ENCODE measurements at regions not wholly inside any gene's neighbourhood (a gene's known extent, or its start where the extent isn't known, plus 50 kb on each side); places are given as distances from the start of the nearest gene placed in this dataset.
"Not testable (repeated sequence)": the region's sequence is repeated elsewhere in the genome, so short reads cannot be mapped to it uniquely, and the experiment has no call there.

DNA sequence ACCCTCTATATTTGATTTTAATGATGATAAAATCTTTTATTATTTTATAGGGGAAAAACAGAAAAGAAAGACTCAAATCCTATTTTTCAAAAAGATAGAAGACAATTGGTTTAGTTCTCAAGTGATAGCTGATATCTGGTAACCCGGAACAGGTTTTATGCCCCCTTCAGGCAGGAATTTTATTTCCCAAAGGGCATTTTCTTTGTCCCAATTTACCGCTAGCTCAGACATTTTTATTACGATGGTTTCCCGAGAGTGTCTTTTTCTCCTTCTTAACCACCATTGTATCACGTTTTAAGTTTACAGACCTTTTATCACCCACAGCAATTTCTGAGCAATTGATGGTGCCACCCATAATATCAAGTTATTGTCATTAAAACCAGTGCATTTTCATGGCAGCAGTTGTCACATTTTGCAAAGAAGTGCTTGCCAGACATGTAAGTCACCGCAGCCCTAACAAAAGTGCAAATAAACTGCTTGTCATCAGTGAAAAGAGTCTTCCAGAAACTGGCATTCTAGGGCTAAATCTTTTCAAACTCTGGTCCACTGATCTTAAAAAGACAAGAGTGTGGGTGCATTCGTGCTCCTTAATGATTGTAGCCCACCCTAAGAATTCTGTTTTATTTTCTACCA lies 204.8 kb upstream of the VCX start:
- no peak for DNase-seq (ENCODE audit: low spot score)

- no peak for DNase-seq (ENCODE audit: low spot score)
Observed at GRCh38 chrX:7637066-7637465, 205.9 kb upstream of the VCX start.

GRCh38 chrX:7635604-7636003 lies 207.4 kb upstream of the VCX start:
- DNase-seq (ENCODE audit: low spot score), result no peak

DNA sequence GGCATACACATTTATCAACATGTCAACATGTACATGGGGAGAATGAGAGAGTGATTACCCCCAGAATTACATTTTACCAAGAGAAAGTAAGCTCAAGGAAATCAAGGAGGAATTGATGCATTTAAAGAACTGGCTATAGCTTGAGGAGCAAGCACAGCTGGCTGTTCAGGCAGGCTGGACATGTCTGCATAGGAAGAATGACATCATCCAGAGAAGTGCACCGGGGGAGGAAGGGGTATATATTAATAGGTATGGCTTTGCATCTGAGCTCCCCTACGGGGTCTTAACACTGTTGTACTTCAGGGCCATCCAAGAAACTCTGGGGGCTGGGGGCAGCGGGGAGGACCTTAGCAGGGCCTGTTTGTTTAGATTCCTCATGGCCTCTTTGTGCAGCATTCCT lies 222.4 kb upstream of the VCX start:
- DNase-seq (ENCODE audit: low spot score), result no peak

DNA sequence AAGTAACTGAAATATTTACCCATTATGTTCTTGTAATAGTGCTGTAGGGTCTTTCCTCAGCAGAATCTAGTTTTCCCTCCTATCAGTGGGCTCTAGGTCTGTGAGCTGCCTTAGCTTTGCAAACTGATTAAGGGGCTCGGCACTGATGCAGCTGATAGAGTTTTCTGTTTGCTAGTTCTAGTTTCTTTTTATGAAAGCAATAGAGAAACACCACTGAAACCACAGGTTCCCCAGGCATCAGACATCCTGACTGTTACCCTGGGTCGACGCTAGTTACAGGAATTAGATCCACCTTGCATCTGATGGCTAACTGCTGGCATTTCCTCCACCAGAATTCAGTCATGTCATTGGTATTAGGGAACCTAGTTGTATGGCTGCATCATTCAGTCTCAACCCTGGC lies 225.0 kb upstream of the VCX start:
- DNase-seq (ENCODE audit: low spot score), result no peak

- DNase-seq (ENCODE audit: low spot score), result no peak
Observed at GRCh38 chrX:7614616-7615015, 228.4 kb upstream of the VCX start.

GRCh38 chrX:7608625-7609024 lies 234.3 kb upstream of the VCX start:
- not testable (repeated sequence) for DNase-seq (ENCODE audit: low spot score)

GRCh38 chrX:7606039-7606652 lies 236.8 kb upstream of the VCX start:
- DNase-seq (ENCODE audit: low spot score), result no peak

GRCh38 chrX:7603387-7603786 lies 239.6 kb upstream of the VCX start:
- DNase-seq (ENCODE audit: low spot score), result no peak

- no peak for DNase-seq (ENCODE audit: low spot score)
Observed at GRCh38 chrX:7596822-7597221, 246.1 kb upstream of the VCX start.

GRCh38 chrX:7593370-7593769 lies 249.6 kb upstream of the VCX start:
- DNase-seq (ENCODE audit: low spot score), result not testable (repeated sequence)

DNA sequence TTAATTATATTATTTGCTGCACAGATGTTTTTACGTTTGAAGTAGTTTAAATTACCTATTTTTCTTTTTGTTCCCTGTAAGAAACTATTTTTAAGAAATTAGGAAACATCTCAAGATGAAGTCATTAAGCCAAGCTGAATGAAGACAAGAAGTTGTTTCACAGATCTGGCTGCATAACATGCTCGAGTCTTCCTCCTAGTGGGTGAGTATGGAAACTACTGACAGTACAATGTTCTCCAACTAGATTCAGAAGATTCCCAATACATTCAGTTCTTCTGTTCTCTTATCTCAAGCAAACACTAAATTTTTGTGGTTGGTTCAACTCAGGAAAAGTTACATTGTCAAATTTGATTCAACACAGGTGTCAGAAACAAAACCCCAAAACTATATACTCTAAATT lies 256.8 kb upstream of the VCX start:
- no peak for DNase-seq (ENCODE audit: low spot score)

DNA sequence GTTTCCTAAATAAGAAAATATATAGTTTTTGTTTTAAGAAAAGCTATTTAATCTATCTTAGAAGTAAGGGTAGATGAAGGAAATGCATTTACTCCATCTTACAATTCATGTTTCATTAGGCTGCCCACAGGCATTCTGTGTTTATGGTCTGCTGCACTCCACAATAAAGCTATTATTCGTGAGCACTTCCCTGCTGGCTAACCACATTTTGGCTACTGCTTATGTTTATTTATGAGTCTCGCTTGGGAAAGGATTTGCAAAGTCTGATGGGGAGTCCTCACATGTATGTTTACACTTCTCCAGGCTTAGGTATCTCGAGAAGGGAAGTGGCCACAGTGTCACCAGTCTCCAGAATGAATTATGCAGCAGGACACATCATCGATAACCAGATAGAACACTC lies 260.8 kb upstream of the VCX start:
- DNase-seq (ENCODE audit: low spot score), result no peak

DNA sequence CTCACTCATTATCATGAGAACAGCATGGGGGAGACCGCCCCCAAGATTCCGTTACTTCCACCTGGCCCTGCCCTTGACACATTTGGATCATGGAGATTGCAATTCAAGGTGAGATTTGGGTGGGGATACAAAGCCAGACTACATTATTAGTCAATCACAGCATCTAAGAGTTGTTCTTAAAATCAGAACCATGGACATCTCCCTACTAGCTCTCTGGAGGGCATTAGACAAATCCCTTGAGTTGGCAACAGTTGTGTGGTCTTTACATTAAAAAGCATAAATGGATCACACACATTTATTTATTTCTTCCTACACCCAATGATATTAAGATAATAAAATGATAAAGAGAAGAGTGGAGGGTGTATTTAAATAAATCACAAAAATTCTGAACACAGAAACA lies 262.8 kb upstream of the VCX start:
- no peak for DNase-seq (ENCODE audit: low spot score)

GRCh38 chrX:7574325-7574724 lies 268.6 kb upstream of the VCX start:
- no peak for DNase-seq (ENCODE audit: low spot score)

- no peak for DNase-seq (ENCODE audit: low spot score)
Observed at GRCh38 chrX:7570432-7571029, 272.4 kb upstream of the VCX start.

DNA sequence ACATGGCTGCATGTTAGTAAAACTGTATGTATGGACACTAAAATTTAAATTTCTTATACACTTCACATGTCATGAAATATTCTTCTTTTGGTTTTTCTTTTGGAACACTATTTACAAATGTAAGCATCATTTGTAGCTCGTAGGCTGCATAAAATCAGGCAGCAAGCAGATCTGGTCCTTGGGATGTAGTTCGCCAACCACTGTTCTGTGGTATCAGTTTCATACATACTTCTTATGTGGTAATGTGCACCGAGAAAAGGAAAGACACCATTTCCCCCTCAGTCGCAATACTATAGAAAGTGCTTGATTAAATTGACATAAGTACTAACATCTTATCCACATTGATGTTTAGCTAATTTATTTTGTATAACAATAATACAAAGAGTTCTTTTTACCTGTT lies 274.4 kb upstream of the VCX start:
- DNase-seq (ENCODE audit: low spot score), result no peak

GRCh38 chrX:7568130-7568529 lies 274.8 kb upstream of the VCX start:
- DNase-seq (ENCODE audit: low spot score), result no peak

- no peak for DNase-seq (ENCODE audit: low spot score)
Observed at GRCh38 chrX:7552760-7553159, 290.2 kb upstream of the VCX start.

DNA sequence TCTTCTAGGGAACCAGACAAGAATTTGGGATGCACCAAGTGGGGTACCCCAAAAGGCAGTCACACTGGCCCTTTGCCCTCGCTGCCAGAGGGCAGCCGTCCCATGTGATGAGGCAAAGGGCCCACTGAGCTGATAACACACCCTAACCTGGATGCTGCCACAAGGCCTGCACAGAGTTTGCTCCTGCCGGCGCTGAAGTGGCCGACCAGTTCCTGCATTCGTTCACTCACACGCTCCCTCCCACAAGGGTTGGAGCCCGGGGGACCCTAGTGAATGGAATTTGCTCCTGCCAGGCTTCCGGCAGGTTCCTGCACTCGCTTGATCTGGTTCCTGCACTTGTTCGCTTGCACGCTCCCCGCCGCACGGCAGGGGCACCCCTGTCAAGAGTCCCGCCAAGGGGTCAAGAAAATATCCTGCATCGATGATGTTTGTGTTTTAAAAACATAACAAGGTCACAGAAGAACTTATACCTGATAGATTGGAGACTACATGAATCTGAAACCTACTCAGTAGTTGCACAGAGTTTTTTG lies 296.4 kb upstream of the VCX start:
- no peak for DNase-seq (ENCODE audit: low spot score)

- no peak for DNase-seq (ENCODE audit: low spot score)
Observed at GRCh38 chrX:7545564-7545963, 297.4 kb upstream of the VCX start.

DNA sequence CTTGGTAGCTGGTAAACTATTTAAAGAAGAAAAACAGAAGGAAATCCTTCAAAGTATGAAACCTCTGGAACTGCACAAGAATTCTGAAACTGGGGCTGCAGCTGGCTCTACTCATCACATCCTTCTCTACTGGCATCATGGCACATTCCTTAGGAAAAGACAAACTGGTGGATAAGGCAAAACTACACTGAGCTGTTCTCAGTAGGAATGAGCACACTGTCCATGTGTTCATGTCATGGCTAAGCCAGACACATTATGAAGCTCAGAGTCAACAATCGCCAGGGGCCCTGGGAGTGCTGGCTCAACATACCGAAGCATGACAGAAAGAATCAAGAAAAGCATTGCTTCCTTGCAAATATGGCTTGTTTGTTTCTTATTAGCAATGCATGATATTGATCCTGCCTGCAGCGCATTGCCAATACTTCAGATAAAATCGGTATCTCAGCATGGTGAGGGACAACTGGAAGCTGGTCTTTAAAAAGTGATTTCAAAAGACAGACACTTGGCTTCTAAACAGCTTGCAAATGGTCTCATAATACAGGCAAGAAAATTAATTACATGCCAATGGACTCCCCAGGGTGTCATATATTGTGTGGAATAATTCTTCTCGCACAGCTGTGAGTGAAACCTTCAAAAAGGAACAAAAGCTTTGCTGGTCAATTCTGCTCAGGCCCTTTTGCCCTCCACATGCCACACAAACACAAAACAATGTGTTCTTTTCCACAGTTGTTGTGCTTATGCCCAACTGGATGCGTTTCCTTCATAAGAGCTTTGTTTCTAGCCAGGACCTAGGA lies 300.2 kb upstream of the VCX start:
- no peak for DNase-seq (ENCODE audit: low spot score)

- DNase-seq (ENCODE audit: low spot score), result no peak
Observed at GRCh38 chrX:7522860-7523259, 320.1 kb upstream of the VCX start.
